Mammary epithelial cell (primary cell): ENCODE measurements at regions not wholly inside any gene's neighbourhood (a gene's known extent, or its start where the extent isn't known, plus 50 kb on each side); places are given as distances from the start of the nearest gene placed in this dataset.

Source experiments
- CTCF ChIP-seq, 2 donors: IDR thresholded peaks in 1 of 2; conservative IDR thresholded peaks in 1 of 2; 2 replicates each; pipeline ENCODE4 v1.5.1; 2011 to 2012; ENCODE audit warnings: inconsistent platforms in 2 of 2, low read length in 2 of 2, mild to moderate bottlenecking in 2 of 2, control low read depth in 1 of 2, low read depth in 1 of 2; ENCODE audit not compliant: insufficient read depth in 1 of 2; ENCODE audit errors: extremely low read depth in 1 of 2
- EZH2 ChIP-seq: IDR thresholded peaks from 2 replicates; pipeline ENCODE4 v1.6.1; 2012; ENCODE audit warnings: low read length, inconsistent platforms, borderline replicate concordance

- TF ChIP-seq CTCF (conservative IDR thresholded peaks at IDR 0.05 in 1 of 2, IDR thresholded peaks at IDR 0.05 in 1 of 2; ENCODE audit: extremely low read depth in 1 of 2, insufficient read depth in 1 of 2, low read depth in 1 of 2, low read length in 2 of 2) = no peak
- TF ChIP-seq EZH2 = no peak
Observed at GRCh38 chr1:5311634-5312292, 657.4 kb downstream of the AJAP1 start.
